Stimulated activated CD4-positive, alpha-beta T cell treated with anti-CD3 and anti-CD28 coated beads, Interleukin-12 subunit alpha, Interleukin-12 subunit beta, amount 100 ng/mL, for 48 hours (primary cell): ENCODE measurements at regions not wholly inside any gene's neighbourhood (a gene's known extent, or its start where the extent isn't known, plus 50 kb on each side); places are given as distances from the start of the nearest gene placed in this dataset.

Source experiments
- DNase-seq, 3 donors: peaks; one replicate each; pipeline ENCODE4 v3.0.0-alpha.2; 2020; ENCODE audit warnings: low read depth in 2 of 3, low spot score in 1 of 3

DNA sequence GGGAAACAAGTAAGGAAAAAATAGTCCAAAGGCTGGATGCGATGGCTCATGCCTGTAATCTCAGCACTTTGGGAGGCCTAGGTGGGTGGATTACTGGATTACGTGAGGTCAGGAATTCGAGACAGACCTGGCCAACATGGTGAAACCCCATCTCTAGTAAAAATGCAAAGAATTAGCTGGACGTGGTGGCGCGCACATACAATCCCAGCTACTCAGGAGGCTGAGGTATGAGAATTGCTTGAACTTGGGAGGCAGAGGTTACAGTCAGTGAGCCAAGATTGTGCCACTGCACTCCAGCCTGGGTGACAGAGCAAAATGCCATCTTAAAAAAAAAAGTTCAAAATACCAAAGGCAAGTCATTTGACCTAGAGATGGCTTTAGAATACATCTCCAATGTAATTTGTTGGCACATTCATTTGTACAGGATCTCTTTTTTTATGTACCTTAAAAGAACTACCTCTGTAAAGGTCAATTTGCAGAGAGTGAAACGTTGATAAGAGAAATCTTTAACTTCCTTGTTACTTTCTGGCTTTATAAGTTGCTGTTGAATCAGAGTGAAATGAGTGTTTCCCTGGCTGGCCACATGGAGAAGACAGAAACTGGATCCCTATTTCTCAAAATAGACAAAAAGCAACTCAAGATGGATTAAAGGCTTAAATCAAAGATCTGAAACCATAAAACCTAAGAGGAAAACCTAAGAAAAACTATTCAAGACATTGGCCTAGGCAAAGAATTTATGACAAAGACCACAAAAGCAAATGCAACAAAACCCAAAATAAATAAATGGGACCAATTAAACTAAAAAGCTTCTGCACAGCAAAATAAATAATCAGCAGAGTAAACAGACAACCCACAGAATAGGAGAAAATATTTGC lies 260.7 kb downstream of the KLF6 start:
- DNase-seq = no peak

DNA sequence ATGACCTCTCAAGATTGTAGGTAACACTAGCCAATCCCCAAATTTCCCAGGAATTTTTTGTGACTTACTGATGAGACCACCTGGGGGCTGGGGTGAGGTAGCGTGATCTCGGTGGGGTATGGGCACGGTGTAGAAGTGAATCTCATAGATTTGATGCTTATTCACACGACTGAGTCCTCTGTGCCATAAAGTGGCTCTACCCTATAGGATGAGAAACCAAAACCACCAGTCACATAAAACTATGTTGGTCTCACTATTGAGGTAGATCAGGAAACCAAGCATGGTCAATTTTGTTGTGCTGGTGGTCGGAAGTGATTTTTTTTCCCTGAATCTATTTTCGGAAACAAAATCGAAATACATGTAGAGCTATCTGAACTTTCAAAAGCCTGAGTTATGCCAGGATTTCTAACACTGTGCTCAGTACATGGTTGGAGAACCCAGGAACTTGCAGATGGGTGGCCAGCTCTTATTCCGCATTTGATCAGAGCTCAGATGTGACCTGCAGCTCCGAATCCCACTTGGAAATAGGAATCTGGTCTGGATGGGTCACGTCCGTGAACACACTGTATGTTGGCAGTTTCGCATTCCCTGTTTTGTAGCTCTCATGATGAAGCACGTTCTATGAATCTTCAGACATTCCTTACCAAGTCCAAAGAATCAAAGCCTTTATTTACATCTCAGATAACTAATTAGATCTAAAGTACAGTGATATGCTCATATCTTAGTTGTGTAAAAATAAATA lies 261.5 kb downstream of the KLF6 start:
- DNase-seq = no peak

- DNase-seq = no peak
These were observed 268.1 kb downstream of the KLF6 start for GRCh38 chr10:3516923-3517255.

DNA sequence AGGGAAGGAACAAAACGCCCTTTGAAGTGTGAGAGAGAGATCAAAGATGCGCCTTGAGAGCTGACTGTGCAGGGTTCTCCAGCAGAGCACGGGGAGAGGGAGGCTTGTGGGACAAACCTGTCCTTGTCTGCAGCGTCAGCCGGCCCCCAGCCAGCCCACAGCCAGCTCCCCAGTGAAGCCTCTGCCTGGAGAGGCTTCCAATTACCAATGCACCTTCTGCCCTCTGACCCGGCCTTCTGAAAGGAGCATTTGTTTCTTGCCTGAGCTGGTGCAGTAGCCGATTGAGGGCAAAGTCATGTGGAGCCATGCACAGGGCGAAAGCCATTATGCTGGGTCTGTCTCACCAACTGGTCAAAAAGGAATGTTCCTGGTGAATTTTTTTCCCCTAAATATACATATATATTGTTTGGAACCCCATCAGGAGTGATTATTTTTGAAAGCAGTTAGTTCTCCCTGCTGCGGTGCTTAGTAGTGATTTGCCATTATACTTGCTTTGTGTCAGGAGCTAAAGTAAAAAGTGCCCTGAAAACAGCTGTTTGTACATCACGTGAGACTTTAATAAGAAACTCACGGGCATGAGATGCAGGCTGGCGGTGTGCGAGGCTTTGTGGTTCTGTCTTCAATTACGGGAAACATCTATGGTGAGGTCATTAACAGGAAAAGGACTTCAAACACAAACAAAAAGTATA lies 268.6 kb downstream of the KLF6 start:
- no peak for DNase-seq

GRCh38 chr10:3514691-3515090 lies 270.3 kb downstream of the KLF6 start:
- DNase-seq = no peak

DNA sequence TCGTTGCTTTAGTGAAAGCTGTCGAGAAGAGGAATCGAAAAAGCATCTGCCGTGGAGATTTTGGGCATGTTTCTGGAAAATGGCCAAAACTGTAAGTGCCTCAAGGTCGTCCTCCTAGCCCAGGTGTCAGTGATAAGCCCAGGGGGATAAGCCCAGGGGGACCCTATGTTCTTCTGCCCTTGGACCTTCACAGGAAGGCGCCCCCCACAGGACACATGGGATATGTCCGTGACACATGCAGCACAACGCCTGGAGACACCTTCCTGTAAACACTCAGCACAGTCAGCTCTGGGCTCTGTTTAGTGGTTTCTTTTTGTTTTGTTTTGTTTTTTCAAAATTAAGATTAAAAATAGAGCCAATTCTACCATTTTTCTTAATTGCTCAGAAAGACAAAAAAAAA lies 272.7 kb downstream of the KLF6 start:
- no peak for DNase-seq

DNA sequence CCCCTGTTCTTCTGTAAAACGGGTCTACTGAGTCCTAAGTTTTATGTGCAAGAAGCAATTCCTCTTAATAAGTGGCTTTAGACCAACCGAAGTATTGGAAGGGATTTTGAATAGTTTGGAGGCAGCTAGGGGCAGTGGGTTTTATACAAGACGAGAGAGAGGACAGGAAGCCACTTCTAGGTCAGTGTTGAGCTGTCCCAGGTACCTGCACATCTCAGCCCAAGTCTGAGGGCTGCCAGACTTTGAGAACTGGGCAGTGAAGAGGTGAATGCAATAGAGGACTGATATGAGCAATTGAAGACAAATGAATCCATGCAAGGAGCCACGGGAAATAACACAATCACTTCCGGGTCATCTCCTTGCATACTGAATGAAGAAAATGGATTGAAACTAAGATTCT lies 273.5 kb downstream of the KLF6 start:
- DNase-seq = no peak

GRCh38 chr10:3510741-3511140 lies 274.3 kb downstream of the KLF6 start:
- no peak for DNase-seq

DNA sequence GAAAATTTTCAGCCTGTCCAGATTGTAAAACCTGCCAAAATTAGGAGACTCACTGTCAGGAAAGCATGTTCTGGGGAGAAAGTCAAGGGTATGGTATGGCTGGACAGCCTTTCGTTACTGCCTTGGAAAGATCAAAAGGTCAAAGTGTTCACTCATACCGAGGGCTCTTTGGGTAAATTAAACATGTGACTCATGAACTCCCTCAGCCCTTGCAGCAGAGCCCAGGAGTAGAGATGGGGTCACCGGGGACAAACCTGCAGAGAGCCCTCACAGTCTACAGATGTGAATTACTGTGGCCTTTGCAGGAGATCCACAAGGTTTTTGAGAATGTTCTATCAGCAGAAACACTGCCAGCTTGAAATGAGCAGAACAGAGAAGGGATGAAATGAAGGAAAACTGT lies 275.7 kb downstream of the KLF6 start:
- no peak for DNase-seq

- DNase-seq = no peak
These were observed 281.7 kb downstream of the KLF6 start for GRCh38 chr10:3503299-3503698.

- DNase-seq = no peak
These were observed 282.3 kb downstream of the KLF6 start for GRCh38 chr10:3502673-3503072.

GRCh38 chr10:3500408-3500856 lies 284.6 kb downstream of the KLF6 start:
- no peak for DNase-seq

DNA sequence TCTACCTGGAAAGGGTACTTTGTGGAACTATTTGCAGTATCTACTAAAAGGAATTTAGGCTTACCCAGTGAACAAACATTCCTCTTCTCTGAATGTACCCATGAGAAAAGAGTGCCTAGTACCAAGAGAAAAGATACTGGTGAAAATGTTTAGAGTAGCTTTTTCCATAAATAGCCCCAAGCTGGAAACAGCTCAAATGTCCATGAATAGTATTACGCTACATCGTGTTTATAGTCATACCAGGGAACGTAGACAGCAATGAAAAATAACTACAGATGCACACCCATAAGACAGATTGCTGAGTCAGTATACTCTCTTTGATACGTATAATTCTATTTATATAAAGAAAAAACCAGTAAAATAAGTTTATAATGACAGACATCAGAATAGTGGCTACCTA lies 285.9 kb downstream of the KLF6 start:
- no peak for DNase-seq

- no peak for DNase-seq
These were observed 287.4 kb downstream of the KLF6 start for GRCh38 chr10:3497581-3497980.

GRCh38 chr10:3496138-3496537 lies 288.9 kb downstream of the KLF6 start:
- no peak for DNase-seq

GRCh38 chr10:3495281-3495680 lies 289.7 kb downstream of the KLF6 start:
- DNase-seq = no peak

DNA sequence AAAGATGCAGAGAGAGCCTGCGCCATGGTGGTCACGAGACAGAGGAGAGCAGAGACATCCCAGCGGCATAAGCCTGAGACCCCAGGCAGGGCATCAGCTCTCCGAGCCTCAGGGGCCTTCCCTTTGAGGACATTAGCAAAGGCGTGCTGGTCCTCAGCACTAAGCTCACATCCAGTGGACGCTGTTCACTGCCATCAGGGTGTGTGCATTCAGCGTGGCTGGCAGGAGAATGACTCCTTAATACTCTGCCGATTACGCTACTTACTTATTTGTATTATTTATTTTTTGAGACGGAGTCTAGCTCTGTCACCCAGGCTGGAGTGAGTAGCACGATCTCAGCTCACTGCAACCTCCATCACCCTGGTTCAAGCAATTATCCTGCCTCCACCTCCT lies 290.2 kb downstream of the KLF6 start:
- no peak for DNase-seq

- no peak for DNase-seq
These were observed 290.7 kb downstream of the KLF6 start for GRCh38 chr10:3494131-3494837.

DNA sequence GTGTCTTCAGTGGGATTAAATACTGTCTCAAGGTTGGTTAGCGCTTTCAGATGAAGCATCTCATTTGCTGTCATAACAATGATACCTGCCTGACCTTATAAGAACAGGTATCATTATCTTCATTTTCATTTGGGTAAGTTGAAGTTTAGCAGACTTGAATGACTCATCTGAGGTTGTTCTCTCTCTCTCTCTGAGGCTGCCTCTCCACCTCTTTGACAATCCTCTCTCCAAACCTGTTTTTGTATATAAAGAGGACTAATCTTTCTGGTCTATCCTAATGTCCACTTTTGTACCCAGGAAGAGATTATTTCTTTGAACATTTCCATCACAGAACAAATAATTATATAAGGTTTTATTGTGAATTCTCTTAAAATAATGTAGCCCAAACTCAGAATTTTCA lies 291.4 kb downstream of the KLF6 start:
- no peak for DNase-seq

- DNase-seq = no peak
These were observed 293.4 kb downstream of the KLF6 start for GRCh38 chr10:3491571-3491970.

GRCh38 chr10:3487228-3487627 lies 297.8 kb downstream of the KLF6 start:
- DNase-seq = no peak
